Epithelial cell of proximal tubule (primary cell): ENCODE measurements at regions not wholly inside any gene's neighbourhood (a gene's known extent, or its start where the extent isn't known, plus 50 kb on each side); places are given as distances from the start of the nearest gene placed in this dataset.

Experiments used
- DNase-seq: peaks from one replicate; pipeline ENCODE4 v3.0.0-alpha.2; 2011; ENCODE audit warnings: low read depth
- H3K4me3 ChIP-seq: 2 replicates; pipeline ENCODE4 v1.5.1; 2011; ENCODE audit warnings: low read depth, mild to moderate bottlenecking, low read length
- TF ChIP-seq, protein P1 (sequence below): conservative IDR thresholded peaks from 2 replicates; pipeline ENCODE4 v1.5.1; 2012; ENCODE audit warnings: low read depth, mild to moderate bottlenecking, low read length

GRCh38 chr11:104765401-104766095 is 132.7 kb downstream of the CASP12 start:
- TF ChIP-seq, protein P1, sequence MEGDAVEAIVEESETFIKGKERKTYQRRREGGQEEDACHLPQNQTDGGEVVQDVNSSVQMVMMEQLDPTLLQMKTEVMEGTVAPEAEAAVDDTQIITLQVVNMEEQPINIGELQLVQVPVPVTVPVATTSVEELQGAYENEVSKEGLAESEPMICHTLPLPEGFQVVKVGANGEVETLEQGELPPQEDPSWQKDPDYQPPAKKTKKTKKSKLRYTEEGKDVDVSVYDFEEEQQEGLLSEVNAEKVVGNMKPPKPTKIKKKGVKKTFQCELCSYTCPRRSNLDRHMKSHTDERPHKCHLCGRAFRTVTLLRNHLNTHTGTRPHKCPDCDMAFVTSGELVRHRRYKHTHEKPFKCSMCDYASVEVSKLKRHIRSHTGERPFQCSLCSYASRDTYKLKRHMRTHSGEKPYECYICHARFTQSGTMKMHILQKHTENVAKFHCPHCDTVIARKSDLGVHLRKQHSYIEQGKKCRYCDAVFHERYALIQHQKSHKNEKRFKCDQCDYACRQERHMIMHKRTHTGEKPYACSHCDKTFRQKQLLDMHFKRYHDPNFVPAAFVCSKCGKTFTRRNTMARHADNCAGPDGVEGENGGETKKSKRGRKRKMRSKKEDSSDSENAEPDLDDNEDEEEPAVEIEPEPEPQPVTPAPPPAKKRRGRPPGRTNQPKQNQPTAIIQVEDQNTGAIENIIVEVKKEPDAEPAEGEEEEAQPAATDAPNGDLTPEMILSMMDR: no peak
- no peak for DNase-seq
- H3K4me3 ChIP-seq: no peak overlapping the region

- no peak for DNase-seq
- TF ChIP-seq, protein P1: no peak
- no peak overlapping the region for H3K4me3 ChIP-seq
These were observed 133.6 kb downstream of the CASP12 start for GRCh38 chr11:104764710-104765045.

- TF ChIP-seq, protein P1: no peak
- H3K4me3 ChIP-seq: no peak overlapping the region
- DNase-seq: no peak
These were observed 134.1 kb downstream of the CASP12 start for GRCh38 chr11:104763930-104764709.

DNA sequence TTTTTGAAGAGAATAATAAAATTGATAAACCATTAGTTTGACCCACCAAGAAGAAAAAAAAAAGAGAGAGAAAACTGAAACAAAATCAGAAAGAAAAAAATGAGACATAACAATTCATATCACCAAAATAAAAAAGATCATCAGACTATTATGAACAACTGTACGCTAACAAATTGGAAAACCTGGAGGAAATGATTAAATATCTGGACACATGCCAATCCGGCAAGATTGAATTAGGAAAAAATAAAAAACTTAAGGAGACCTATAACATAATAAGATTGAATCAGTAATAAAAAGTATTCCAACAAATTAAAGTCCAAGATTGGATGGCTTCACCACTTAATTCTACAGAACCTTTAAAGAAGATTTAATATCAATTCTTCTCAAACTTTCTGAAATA is 136.7 kb downstream of the CASP12 start:
- no peak overlapping the region for H3K4me3 ChIP-seq
- DNase-seq: no peak
- TF ChIP-seq, protein P1: no peak

- DNase-seq: no peak
- TF ChIP-seq, protein P1: no peak
These were observed 138.8 kb downstream of the CASP12 start for GRCh38 chr11:104759464-104759863.

GRCh38 chr11:104738918-104739317 is 159.3 kb downstream of the CASP12 start:
- TF ChIP-seq, protein P1: no peak
- no peak for DNase-seq
- no peak overlapping the region for H3K4me3 ChIP-seq

More at GRCh38 chr11:104759464-104759863, 138.8 kb downstream of the CASP12 start:
- no peak overlapping the region for H3K4me3 ChIP-seq
